Smooth muscle cell (in vitro differentiated cells): ENCODE measurements at regions not wholly inside any gene's neighbourhood (a gene's known extent, or its start where the extent isn't known, plus 50 kb on each side); places are given as distances from the start of the nearest gene placed in this dataset.

ENCODE experiments used
- DNase-seq: peaks from one replicate; lab custom pipeline; 2025; ENCODE audit not compliant: unreplicated experiment; lab: John Stamatoyannopoulos, UW
- H2AFZ ChIP-seq: fragments of 200-600 bp; sonication (generic); 2 replicates; pipeline ENCODE4 v1.6.0; 2016; ENCODE audit warnings: antibody characterized with exemption, low read depth, mild to moderate bottlenecking
- H3F3A ChIP-seq: fragments of 200-600 bp; sonication (generic); 2 replicates; pipeline ENCODE4 v1.6.0; 2017; ENCODE audit warnings: antibody characterized with exemption, low read depth
- H3K27ac ChIP-seq: fragments of 200-600 bp; sonication (generic); 2 replicates; pipeline ENCODE4 v1.5.1; 2016; ENCODE audit warnings: low read depth, mild to moderate bottlenecking
- H3K27me3 ChIP-seq: fragments of 200-600 bp; sonication (generic); 2 replicates; pipeline ENCODE4 v1.6.1; 2016; ENCODE audit warnings: low read depth, mild to moderate bottlenecking
- H3K36me3 ChIP-seq: fragments of 200-600 bp; sonication (generic); 2 replicates; pipeline ENCODE4 v1.5.1; 2016; ENCODE audit warnings: low read depth
- H3K4me1 ChIP-seq: fragments of 200-600 bp; sonication (generic); 2 replicates; pipeline ENCODE4 v1.5.1; 2016; ENCODE audit warnings: low read depth
- H3K4me2 ChIP-seq: fragments of 200-600 bp; sonication (generic); 2 replicates; pipeline ENCODE4 v1.6.0; 2016; ENCODE audit warnings: mild to moderate bottlenecking
- H3K4me3 ChIP-seq: fragments of 200-600 bp; sonication (generic); 2 replicates; pipeline ENCODE4 v1.5.1; 2016; ENCODE audit warnings: mild to moderate bottlenecking
- H3K79me2 ChIP-seq: fragments of 200-600 bp; sonication (generic); 2 replicates; pipeline ENCODE4 v1.6.0; 2016; ENCODE audit warnings: low read depth, mild to moderate bottlenecking
- H3K9ac ChIP-seq: fragments of 200-600 bp; sonication (generic); 2 replicates; pipeline ENCODE4 v1.6.0; 2016; ENCODE audit warnings: low read depth
- H3K9me3 ChIP-seq: fragments of 200-600 bp; sonication (generic); replicated peaks from 2 replicates; pipeline ENCODE4 v1.5.1; 2016; ENCODE audit warnings: low read depth
- H4K20me1 ChIP-seq: fragments of 200-600 bp; sonication (generic); 2 replicates; pipeline ENCODE4 v1.6.0; 2016; ENCODE audit warnings: low read depth
- CTCF ChIP-seq: fragments of 200-600 bp; sonication (generic); IDR thresholded peaks from 2 replicates; pipeline ENCODE4 v1.5.1; 2017; ENCODE audit warnings: borderline replicate concordance, mild to moderate bottlenecking, antibody characterized with exemption; ENCODE audit not compliant: insufficient read depth, poor library complexity, severe bottlenecking
- WGBS: methylation state at CpG from one replicate; pipeline ENCODE4 v1.1.7; 2016; ENCODE audit warnings: low lambda C conversion rate; 5-methylcytosine and 5-hydroxymethylcytosine counted together

DNA sequence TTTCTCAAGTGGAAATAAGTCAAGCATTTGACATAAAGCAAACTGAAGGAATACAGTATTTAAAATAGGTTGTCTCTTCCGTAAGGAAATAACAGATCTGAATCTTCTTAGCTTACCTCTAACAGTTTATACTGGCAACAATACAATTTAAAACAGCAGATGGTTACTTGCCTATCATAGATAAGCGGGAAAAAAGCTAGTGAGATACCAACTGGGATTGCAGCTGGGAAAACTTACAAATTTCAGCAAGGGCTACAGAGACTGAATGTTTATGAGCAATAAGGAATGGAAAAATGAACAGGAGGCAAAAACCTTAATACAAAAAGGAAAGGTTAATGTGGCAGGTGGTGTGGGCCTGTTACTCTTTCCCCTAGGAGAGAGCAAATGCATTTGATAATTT, 220.0 kb downstream of the RASSF9 start:
- Histone ChIP-seq H3K27ac (no peak overlapping the region), H3K9me3 (no peaks in the 10 kb centered on the region), H3K9ac (no peak overlapping the region), H3F3A (no peaks in the 10 kb centered on the region), H2AFZ (no peak overlapping the region), H3K4me2 (no peak overlapping the region), H3K4me3 (no peak overlapping the region), H3K4me1 (peaks cover 4% of the 10 kb centered on the region), H4K20me1 (no peaks in the 10 kb centered on the region), H3K36me3 (no peaks in the 10 kb centered on the region), H3K79me2 (no peaks in the 10 kb centered on the region), H3K27me3 (no peaks in the 10 kb centered on the region)
- WGBS = 92% methylated on average over 2 of the region's 2 CpGs
- DNase-seq = no peak
- TF ChIP-seq CTCF = no peak

- TF ChIP-seq CTCF = no peak
- WGBS = 95% methylated on average over 3 of the region's 3 CpGs
- Histone ChIP-seq H4K20me1 (no peaks in the 10 kb centered on the region), H3K4me1 (peaks cover 4% of the 10 kb centered on the region), H3K36me3 (no peaks in the 10 kb centered on the region), H3K27me3 (no peaks in the 10 kb centered on the region), H3F3A (no peaks in the 10 kb centered on the region), H3K27ac (no peak overlapping the region), H3K9me3 (no peaks in the 10 kb centered on the region), H3K79me2 (no peaks in the 10 kb centered on the region), H3K4me3 (no peak overlapping the region), H3K4me2 (no peak overlapping the region), H2AFZ (no peak overlapping the region), H3K9ac (no peak overlapping the region)
- no peak for DNase-seq
Observed at GRCh38 chr12:85617307-85618091, 218.7 kb downstream of the RASSF9 start.

GRCh38 chr12:85621041-85621440, 215.2 kb downstream of the RASSF9 start:
- no peak for TF ChIP-seq CTCF
- H3K27ac ChIP-seq = no peak overlapping the region

GRCh38 chr12:85623763-85624162, 212.4 kb downstream of the RASSF9 start:
- DNase-seq = no peak
- 94% methylated on average over 2 of the region's 2 CpGs for WGBS

More at GRCh38 chr12:85621041-85621440, 215.2 kb downstream of the RASSF9 start:
- Histone ChIP-seq H3F3A (no peaks in the 10 kb centered on the region), H3K79me2 (no peaks in the 10 kb centered on the region), H3K4me2 (no peak overlapping the region), H3K4me1 (peaks cover 4% of the 10 kb centered on the region), H2AFZ (no peak overlapping the region), H3K27me3 (no peaks in the 10 kb centered on the region), H3K36me3 (no peaks in the 10 kb centered on the region), H3K9ac (no peak overlapping the region), H3K9me3 (no peaks in the 10 kb centered on the region), H4K20me1 (no peaks in the 10 kb centered on the region), H3K4me3 (no peak overlapping the region)
- DNase-seq = no peak
- 74% methylated on average over 2 of the region's 2 CpGs for WGBS

More at GRCh38 chr12:85623763-85624162, 212.4 kb downstream of the RASSF9 start:
- H3K79me2 ChIP-seq = no peaks in the 10 kb centered on the region
- no peaks in the 10 kb centered on the region for H4K20me1 ChIP-seq
- H3K27ac ChIP-seq = no peak overlapping the region
- H3K9me3 ChIP-seq = no peaks in the 10 kb centered on the region
- H3K27me3 ChIP-seq = no peaks in the 10 kb centered on the region
- no peak overlapping the region for H2AFZ ChIP-seq
- H3F3A ChIP-seq = no peaks in the 10 kb centered on the region
- H3K4me3 ChIP-seq = no peak overlapping the region
- no peak overlapping the region for H3K4me2 ChIP-seq
- no peak for TF ChIP-seq CTCF
- no peaks in the 10 kb centered on the region for H3K36me3 ChIP-seq
- peaks cover 4% of the 10 kb centered on the region for H3K4me1 ChIP-seq
- H3K9ac ChIP-seq = no peak overlapping the region
